HG03045 (cell line): ENCODE measurements at regions not wholly inside any gene's neighbourhood (a gene's known extent, or its start where the extent isn't known, plus 50 kb on each side); places are given as distances from the start of the nearest gene placed in this dataset.
"Not testable (repeated sequence)": the region's sequence is repeated elsewhere in the genome, so short reads cannot be mapped to it uniquely, and the experiment has no call there.

Source experiments
- ATAC-seq: cut with Tn5 transposase; IDR thresholded peaks from one replicate; pipeline ENCODE4 v1.9.1; 2021; ENCODE audit warnings: mild to moderate bottlenecking, moderate library complexity; ENCODE audit not compliant: unreplicated experiment

GRCh38 chr2:195118276-195118675 lies 538.8 kb upstream of the SLC39A10 start:
- ATAC-seq, result no peak

- no peak for ATAC-seq
These were observed 540.0 kb upstream of the SLC39A10 start for GRCh38 chr2:195117011-195117410.

- ATAC-seq, result no peak
These were observed 541.3 kb upstream of the SLC39A10 start for GRCh38 chr2:195115738-195116137.

GRCh38 chr2:195108182-195108581 lies 548.8 kb upstream of the SLC39A10 start:
- ATAC-seq, result no peak

- no peak for ATAC-seq
These were observed 550.2 kb upstream of the SLC39A10 start for GRCh38 chr2:195106681-195107380.

- no peak for ATAC-seq
These were observed 551.4 kb upstream of the SLC39A10 start for GRCh38 chr2:195105581-195105980.

- ATAC-seq, result no peak
These were observed 562.7 kb upstream of the SLC39A10 start for GRCh38 chr2:195094330-195094729.

- ATAC-seq, result no peak
These were observed 564.7 kb upstream of the SLC39A10 start for GRCh38 chr2:195092341-195092740.

- not testable (repeated sequence) for ATAC-seq
These were observed 584.2 kb upstream of the SLC39A10 start for GRCh38 chr2:195072806-195073205.

- ATAC-seq, result no peak
These were observed 600.0 kb upstream of the SLC39A10 start for GRCh38 chr2:195057001-195057400.

GRCh38 chr2:195055996-195056395 lies 601.0 kb upstream of the SLC39A10 start:
- no peak for ATAC-seq

GRCh38 chr2:195051401-195051800 lies 605.6 kb upstream of the SLC39A10 start:
- ATAC-seq, result no peak

- peak; percentile 55 for ATAC-seq
These were observed 607.5 kb upstream of the SLC39A10 start for GRCh38 chr2:195049372-195050031.

- no peak for ATAC-seq
These were observed 609.1 kb upstream of the SLC39A10 start for GRCh38 chr2:195047955-195048354.

GRCh38 chr2:195044801-195045200 lies 612.2 kb upstream of the SLC39A10 start:
- no peak for ATAC-seq

- no peak for ATAC-seq
These were observed 618.9 kb upstream of the SLC39A10 start for GRCh38 chr2:195038153-195038552.

- no peak for ATAC-seq
These were observed 620.0 kb upstream of the SLC39A10 start for GRCh38 chr2:195037045-195037444.

- no peak for ATAC-seq
These were observed 625.6 kb upstream of the SLC39A10 start for GRCh38 chr2:195031411-195031810.

- no peak for ATAC-seq
These were observed 627.0 kb upstream of the SLC39A10 start for GRCh38 chr2:195029804-195030654.

GRCh38 chr2:195027947-195028346 lies 629.1 kb upstream of the SLC39A10 start:
- no peak for ATAC-seq

GRCh38 chr2:195026261-195026660 lies 630.8 kb upstream of the SLC39A10 start:
- ATAC-seq, result no peak

- no peak for ATAC-seq
These were observed 634.6 kb upstream of the SLC39A10 start for GRCh38 chr2:195022508-195022830.
